GM12892 (cell line): ENCODE measurements at regions not wholly inside any gene's neighbourhood (a gene's known extent, or its start where the extent isn't known, plus 50 kb on each side); places are given as distances from the start of the nearest gene placed in this dataset.

Experiments
- POLR2A ChIP-seq: IDR thresholded peaks from 2 replicates; pipeline ENCODE4 v1.6.1; 2011; ENCODE audit warnings: low read depth, low read length, control low read depth
- POLR2AphosphoS5 ChIP-seq: IDR thresholded peaks from 2 replicates; pipeline ENCODE4 v1.6.1; 2011; ENCODE audit warnings: low read depth, low read length, control low read depth
- TAF1 ChIP-seq: IDR thresholded peaks from 2 replicates; pipeline ENCODE4 v1.6.1; 2011; ENCODE audit warnings: low read depth, mild to moderate bottlenecking, control low read depth, low read length, borderline replicate concordance

- TF ChIP-seq POLR2A (no peak), POLR2AphosphoS5 (no peak), TAF1 (no peak)
These were observed 242.6 kb downstream of the EN1 start for GRCh38 chr2:118604811-118605210.
